ENCODE measurements at regions not wholly inside any gene's neighbourhood (a gene's known extent, or its start where the extent isn't known, plus 50 kb on each side); places are given as distances from the start of the nearest gene placed in this dataset.
"Not testable (repeated sequence)": the region's sequence is repeated elsewhere in the genome, so short reads cannot be mapped to it uniquely, and the experiment has no call there.

DNA sequence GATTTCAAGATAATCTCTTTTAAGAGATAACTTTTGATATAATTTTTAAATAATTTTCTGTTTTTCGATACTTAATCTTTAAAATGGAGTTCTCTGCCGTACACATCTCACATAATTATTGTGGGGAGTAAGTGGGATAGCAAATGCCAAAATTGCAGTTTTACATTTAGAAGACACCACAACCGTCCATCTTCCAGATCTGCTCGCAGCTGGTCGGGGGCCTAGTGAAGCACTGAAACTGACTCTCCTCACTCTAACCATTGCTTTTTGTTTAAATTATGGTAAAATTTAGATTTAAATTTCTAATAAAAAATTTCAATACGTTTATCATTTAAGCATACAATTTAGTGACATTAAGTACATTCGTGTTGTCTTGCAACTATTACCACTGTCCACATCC, 94.2 kb downstream of the PRR15 start:
- DNase-seq (ENCODE audit: low spot score): no peak
- TF ChIP-seq, protein P1, sequence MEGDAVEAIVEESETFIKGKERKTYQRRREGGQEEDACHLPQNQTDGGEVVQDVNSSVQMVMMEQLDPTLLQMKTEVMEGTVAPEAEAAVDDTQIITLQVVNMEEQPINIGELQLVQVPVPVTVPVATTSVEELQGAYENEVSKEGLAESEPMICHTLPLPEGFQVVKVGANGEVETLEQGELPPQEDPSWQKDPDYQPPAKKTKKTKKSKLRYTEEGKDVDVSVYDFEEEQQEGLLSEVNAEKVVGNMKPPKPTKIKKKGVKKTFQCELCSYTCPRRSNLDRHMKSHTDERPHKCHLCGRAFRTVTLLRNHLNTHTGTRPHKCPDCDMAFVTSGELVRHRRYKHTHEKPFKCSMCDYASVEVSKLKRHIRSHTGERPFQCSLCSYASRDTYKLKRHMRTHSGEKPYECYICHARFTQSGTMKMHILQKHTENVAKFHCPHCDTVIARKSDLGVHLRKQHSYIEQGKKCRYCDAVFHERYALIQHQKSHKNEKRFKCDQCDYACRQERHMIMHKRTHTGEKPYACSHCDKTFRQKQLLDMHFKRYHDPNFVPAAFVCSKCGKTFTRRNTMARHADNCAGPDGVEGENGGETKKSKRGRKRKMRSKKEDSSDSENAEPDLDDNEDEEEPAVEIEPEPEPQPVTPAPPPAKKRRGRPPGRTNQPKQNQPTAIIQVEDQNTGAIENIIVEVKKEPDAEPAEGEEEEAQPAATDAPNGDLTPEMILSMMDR (IDR thresholded peaks at IDR 0.05): no peak
- no peak overlapping the region for H3K27ac ChIP-seq

DNA sequence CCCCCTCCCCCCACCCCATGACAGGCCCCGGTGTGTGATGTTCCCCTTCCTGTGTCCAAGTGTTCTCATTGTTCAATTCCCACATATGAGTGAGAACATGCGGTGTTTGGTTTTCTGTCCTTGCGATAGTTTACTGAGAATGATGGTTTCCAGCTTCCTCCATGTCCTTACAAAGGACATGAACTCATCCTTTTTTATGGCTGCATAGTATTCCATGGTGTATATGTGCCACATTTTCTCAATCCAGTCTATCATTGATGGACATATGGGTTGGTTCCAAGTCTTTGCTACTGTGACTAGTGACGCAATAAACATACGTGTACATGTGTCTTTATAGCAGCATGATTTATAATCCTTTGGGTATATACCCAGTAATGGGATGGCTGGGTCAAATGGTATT, 95.6 kb downstream of the PRR15 start:
- not testable (repeated sequence) for H3K36me3 ChIP-seq; DNase-seq (ENCODE audit: low spot score); H3K27ac ChIP-seq; H3K4me1 ChIP-seq; H3K9me3 ChIP-seq; H3K4me3 ChIP-seq; H3K27me3 ChIP-seq

More for the DNA sequence above, 94.2 kb downstream of the PRR15 start:
- H3K27me3 ChIP-seq: no peaks in the 10 kb centered on the region
- H3K4me1 ChIP-seq: no peaks in the 10 kb centered on the region
- H3K36me3 ChIP-seq: no peaks in the 10 kb centered on the region
- H3K4me3 ChIP-seq: no peak overlapping the region
- H3K9me3 ChIP-seq: no peaks in the 10 kb centered on the region

DNA sequence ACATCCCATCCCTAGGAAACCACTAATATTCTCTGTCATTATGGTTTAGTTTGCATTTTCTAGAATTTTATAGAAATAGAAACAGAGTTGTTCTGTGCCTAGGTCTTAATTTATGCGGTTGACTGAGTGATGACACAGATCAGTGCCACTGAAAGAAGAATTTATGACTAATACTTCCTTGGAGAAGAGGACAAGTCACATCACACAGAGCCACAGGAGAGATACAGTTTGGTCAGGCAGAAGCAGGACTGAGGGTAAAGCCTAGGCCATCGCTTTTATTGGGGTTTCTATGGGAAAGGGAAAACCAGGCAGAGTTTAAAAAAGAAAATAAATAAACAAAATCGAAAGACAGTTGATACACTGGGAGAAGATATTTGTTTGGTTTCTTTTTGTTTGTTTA, 99.3 kb downstream of the PRR15 start:
- not testable (repeated sequence) for H3K27me3 ChIP-seq; H3K27ac ChIP-seq; H3K4me1 ChIP-seq; DNase-seq (ENCODE audit: low spot score); H3K4me3 ChIP-seq; H3K9me3 ChIP-seq; H3K36me3 ChIP-seq

DNA sequence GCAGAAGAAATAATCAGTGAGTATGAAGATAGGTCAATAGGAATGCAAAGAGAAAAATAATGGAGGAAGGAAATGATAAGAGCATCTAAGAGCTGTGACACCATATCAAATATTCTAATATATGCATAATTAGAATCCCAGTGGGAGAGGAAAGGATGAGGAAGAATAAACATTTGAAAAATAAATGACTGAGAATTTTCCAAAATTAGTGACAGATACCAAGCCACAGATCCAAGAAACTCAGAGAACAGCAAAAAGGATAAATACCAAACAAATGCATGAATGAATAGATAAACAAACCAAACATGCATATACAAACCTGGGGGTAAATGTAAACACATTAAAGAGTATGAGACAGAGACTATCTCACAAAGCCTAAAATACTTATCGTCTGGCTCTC, 101.4 kb downstream of the PRR15 start:
- not testable (repeated sequence) for H3K27ac ChIP-seq; H3K36me3 ChIP-seq; H3K4me3 ChIP-seq; H3K4me1 ChIP-seq; H3K9me3 ChIP-seq; H3K27me3 ChIP-seq; DNase-seq (ENCODE audit: low spot score)

DNA sequence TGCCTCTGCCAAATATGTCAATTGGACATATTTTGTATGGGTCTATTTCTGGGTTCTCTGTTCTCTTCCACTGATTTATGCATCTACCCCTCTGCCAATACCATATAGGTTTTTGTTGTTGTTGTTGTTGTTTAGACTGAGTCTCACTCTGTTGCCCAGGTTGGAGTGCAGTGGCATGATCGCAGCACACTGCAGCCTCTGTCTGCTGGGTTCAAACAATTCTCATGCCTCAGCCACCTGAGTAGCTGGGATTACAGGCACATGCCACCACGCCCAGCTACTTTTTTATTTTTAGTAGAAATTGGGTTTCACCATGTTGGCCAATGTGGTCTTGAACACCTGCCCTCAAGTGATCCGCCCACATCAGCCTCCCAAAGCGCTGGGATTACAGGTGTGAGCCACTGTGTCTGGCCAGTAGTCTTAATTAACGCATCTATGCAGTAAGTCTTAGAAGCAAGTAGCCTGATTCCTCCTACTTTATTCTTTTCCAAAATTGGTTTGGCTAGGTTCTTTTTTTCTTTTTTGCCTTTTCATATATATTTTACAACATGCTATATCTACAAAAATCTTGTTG, 103.5 kb downstream of the PRR15 start:
- not testable (repeated sequence) for H3K27me3 ChIP-seq; H3K27ac ChIP-seq; H3K4me3 ChIP-seq; DNase-seq (ENCODE audit: low spot score); H3K9me3 ChIP-seq; H3K36me3 ChIP-seq; H3K4me1 ChIP-seq

DNA sequence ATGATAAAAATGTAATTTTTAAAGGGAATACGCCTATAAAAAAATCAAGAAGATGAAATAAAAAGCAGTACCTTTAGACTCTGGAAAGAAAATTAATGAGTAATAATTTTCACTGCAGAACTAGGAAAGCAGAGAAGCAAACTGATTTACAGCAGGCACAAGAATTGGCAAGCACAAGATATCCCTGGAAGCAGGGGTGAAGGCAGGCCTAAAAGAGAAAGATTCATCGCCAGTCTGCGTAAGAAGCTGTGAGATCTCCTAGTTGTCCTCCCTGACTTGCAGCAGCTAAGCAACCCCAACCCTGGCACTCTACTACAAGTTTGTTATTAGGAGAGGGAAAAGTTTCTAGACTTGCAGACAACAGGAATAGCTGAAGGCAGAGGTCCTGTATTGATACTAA, 107.7 kb downstream of the PRR15 start:
- H3K36me3 ChIP-seq; H3K27ac ChIP-seq; DNase-seq (ENCODE audit: low spot score); H3K9me3 ChIP-seq; H3K4me3 ChIP-seq; H3K27me3 ChIP-seq; H3K4me1 ChIP-seq: not testable (repeated sequence)

DNA sequence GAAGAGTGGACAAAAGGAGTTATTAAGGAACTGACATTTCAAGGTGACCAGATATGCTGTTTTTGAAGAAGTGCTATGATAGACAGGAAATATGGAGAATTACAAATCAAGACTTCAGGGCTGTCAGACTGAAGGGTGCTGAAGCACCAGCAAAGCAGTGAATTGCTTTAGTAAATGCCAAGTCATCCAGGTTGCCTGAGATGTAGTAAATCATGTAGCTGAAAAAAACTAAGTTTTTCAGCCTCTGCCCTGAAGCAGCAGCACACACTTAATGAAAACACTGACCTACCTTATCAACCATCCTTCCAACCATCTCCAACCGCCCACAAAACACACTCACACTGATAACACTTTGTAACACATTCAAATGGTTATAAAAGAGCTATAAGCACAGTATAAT, 110.0 kb downstream of the PRR15 start:
- not testable (repeated sequence) for H3K36me3 ChIP-seq; H3K27me3 ChIP-seq; DNase-seq (ENCODE audit: low spot score); H3K4me3 ChIP-seq; H3K9me3 ChIP-seq; H3K4me1 ChIP-seq; H3K27ac ChIP-seq

DNA sequence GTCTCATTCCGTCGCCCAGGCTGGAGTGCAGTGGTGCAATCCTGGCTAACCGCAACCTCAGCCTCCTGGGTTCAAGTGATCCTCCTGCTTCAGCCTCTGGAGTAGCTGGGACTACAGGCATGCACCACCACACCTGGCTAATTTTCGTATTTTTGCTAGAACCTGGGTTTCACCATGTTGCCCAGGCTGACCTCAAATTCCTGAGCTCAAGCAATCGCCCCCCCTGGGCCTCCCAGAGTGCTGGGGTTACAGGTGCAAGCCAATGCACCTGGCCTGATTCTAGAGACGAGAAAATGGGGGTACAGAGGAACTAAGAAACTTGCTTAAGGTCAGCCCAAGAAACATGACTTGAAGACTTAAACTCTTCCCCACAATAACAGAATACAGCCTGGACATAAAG, 111.0 kb downstream of the PRR15 start:
- not testable (repeated sequence) for H3K27ac ChIP-seq; H3K27me3 ChIP-seq; H3K9me3 ChIP-seq; DNase-seq (ENCODE audit: low spot score); H3K36me3 ChIP-seq; H3K4me3 ChIP-seq; H3K4me1 ChIP-seq

DNA sequence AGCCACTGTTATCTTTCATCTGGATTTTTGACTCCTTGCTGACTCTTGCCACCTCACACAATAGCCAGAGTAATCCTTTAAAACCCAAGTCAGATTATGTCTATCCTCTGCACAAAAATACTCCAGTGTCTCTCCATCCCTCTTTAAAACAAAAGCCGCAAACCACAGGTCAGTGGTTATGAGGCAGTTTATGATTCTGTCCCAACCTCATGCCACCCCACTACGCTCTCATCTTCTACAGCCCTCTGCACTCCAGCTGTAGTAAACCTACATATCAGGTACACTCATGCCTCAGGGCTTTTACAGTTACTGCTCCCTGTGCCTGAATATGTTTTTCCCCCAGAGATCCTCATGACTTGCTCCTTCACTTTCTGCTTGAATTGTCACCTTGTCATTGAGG, 113.6 kb downstream of the PRR15 start:
- H3K4me3 ChIP-seq; H3K9me3 ChIP-seq; H3K27me3 ChIP-seq; H3K36me3 ChIP-seq; H3K4me1 ChIP-seq; H3K27ac ChIP-seq; DNase-seq (ENCODE audit: low spot score): not testable (repeated sequence)

DNA sequence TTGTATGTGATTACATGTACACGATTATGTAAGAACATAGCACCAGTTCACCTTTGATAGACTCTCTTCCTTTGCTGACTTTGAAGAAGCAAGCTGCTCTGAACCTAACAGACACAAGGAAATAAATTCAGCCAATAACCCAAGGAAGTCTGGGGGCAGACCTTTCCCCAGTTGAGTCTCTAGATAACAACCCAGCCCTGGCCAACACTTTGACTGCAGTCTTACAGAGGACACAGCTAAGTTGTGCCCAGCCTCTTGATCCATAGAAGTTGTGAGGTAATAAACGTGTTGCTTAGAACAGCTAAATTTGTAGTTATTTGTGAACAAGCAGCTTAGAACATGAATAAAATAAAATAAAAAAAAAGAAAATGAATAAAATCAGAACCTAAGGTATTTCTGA, 116.3 kb downstream of the PRR15 start:
- H3K27me3 ChIP-seq; H3K4me1 ChIP-seq; H3K36me3 ChIP-seq; DNase-seq (ENCODE audit: low spot score); H3K4me3 ChIP-seq; H3K27ac ChIP-seq; H3K9me3 ChIP-seq: not testable (repeated sequence)

DNA sequence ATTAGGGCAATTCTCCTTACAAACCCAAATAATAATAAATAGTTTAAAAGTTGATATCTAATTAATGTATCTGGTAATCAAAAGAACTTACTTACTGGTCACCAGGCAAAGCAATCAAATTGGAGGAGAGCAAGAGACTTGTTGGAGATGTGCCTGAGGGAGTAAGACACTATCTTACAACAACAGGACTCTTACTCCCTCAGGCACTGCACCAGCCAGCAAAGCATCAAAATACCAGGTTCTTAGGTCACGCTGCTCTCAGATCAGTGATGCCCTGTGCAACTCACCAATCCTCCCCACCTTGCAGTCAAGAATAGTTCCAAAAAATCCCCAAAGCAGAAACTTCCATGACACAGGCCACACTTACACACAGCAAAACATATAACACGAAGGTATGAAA, 117.0 kb downstream of the PRR15 start:
- not testable (repeated sequence) for H3K9me3 ChIP-seq; H3K27ac ChIP-seq; DNase-seq (ENCODE audit: low spot score); H3K4me1 ChIP-seq; H3K4me3 ChIP-seq; H3K27me3 ChIP-seq; H3K36me3 ChIP-seq

DNA sequence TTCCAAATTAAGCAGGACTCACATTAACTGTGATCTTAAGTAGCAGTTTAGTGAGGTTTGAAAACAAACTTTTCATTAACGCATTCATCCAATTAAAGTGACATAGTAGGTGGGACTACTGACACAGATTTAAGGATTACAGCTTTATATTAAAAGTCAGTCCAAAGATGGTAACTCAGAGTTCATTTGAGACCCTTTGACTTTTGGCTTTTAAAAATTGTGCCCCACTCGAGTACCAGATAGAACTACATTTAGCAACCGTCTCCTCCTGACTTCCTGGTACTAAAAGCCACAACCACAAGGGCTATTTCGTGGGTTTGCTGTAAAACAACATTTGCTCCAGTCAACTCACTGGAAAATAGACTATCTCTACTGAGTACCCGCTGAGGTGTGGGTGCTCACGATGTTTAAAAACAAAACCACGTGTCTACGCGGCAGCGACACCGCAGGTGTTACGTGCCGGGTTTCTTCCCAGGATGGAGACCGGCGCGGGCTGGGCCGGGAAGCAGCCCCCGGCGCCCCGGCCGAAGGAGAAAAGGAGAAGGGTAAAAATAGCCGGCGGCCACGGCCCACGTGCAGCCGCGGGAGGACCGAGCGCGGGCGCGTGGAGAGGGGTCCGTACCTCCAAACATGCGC, 120.6 kb downstream of the PRR15 start:
- H3K9me3 ChIP-seq; H3K4me1 ChIP-seq; DNase-seq (ENCODE audit: low spot score); H3K27me3 ChIP-seq; H3K36me3 ChIP-seq: not testable (repeated sequence)
- Histone ChIP-seq H3K27ac (peak overlapping the region; percentile 93), H3K4me3 (peak overlapping the region; percentile 65 to 81)
